IMR-90 (cell line): ENCODE measurements at regions not wholly inside any gene's neighbourhood (a gene's known extent, or its start where the extent isn't known, plus 50 kb on each side); places are given as distances from the start of the nearest gene placed in this dataset.

Experiments
- ATAC-seq: fragments of 200-7000 bp; cut with Tn5 transposase; 2 replicates; pipeline ENCODE4 v1.9.1; 2020; ENCODE audit warnings: low read depth, mild to moderate bottlenecking, moderate library complexity
- BruUV-seq: library from RNA; stranded (reverse); fragments of 400-500 nt; replicated peaks from 2 replicates; lab custom pipeline; 2021; lab: Mats Ljungman, UMichigan
- CTCF ChIA-PET: fragments of 300-600 bp; formaldehyde crosslinking; extraction: SDS; loops from one replicate; lab custom pipeline; 2021; ENCODE audit warnings: antibody characterized with exemption; lab: Yijun Ruan, JAX
- POLR2A ChIA-PET: fragments of 300-600 bp; sonication (Branson Sonifier 250); formaldehyde crosslinking; loops from one replicate; lab custom pipeline; 2022; ENCODE audit warnings: antibody characterized with exemption; ENCODE audit not compliant: unreplicated experiment; lab: Charles Lee
- DNase-seq: peaks from one replicate; pipeline ENCODE4 v3.0.0; 2013
- H2AFZ ChIP-seq: replicated peaks from 2 replicates; pipeline ENCODE3; 2013; ENCODE audit warnings: low read length, mild to moderate bottlenecking; ENCODE audit not compliant: poor library complexity
- H2AK5ac ChIP-seq: 2 replicates; pipeline ENCODE4 v1.6.1; 2013; ENCODE audit warnings: low read depth, low read length, inconsistent platforms
- H2AK9ac ChIP-seq: replicated peaks from 2 replicates; pipeline ENCODE3; 2013; ENCODE audit warnings: mild to moderate bottlenecking, low read depth, low read length, moderate library complexity; ENCODE audit not compliant: poor library complexity
- H2BK120ac ChIP-seq: 2 replicates; pipeline ENCODE4 v1.6.1; 2013; ENCODE audit warnings: low read depth, low read length, inconsistent platforms
- H2BK15ac ChIP-seq: 3 replicates; pipeline ENCODE4 v1.6.1; 2013; ENCODE audit warnings: low read depth, low read length, inconsistent platforms
- H2BK20ac ChIP-seq: 2 replicates; pipeline ENCODE4 v1.6.1; 2013; ENCODE audit warnings: low read depth, mild to moderate bottlenecking, inconsistent platforms, low read length, moderate library complexity
- H2BK5ac ChIP-seq: 2 replicates; pipeline ENCODE4 v1.6.1; 2013; ENCODE audit warnings: mild to moderate bottlenecking, low read depth, low read length, inconsistent platforms; ENCODE audit not compliant: poor library complexity, severe bottlenecking
- H3K14ac ChIP-seq: replicated peaks from 2 replicates; pipeline ENCODE4 v1.6.1; 2013; ENCODE audit warnings: low read depth, low read length, inconsistent platforms
- H3K18ac ChIP-seq: 2 replicates; pipeline ENCODE4 v1.6.1; 2013; ENCODE audit warnings: low read depth, low read length, control low read depth
- H3K23ac ChIP-seq: 2 replicates; pipeline ENCODE4 v1.6.1; 2013; ENCODE audit warnings: low read depth, low read length, inconsistent platforms
- H3K27ac ChIP-seq: 2 replicates; pipeline ENCODE4 v1.5.1; 2013; ENCODE audit warnings: mild to moderate bottlenecking, control low read depth, low read length; ENCODE audit not compliant: insufficient read depth
- H3K27me3 ChIP-seq: 2 replicates; pipeline ENCODE4 v1.6.1; 2013; ENCODE audit warnings: low read length; ENCODE audit not compliant: control insufficient read depth, insufficient read depth
- H3K36me3 ChIP-seq: 2 replicates; pipeline ENCODE4 v1.6.1; 2013; ENCODE audit warnings: low read length, mixed read lengths; ENCODE audit not compliant: control insufficient read depth, insufficient read depth
- H3K4ac ChIP-seq: 2 replicates; pipeline ENCODE4 v1.6.1; 2013; ENCODE audit warnings: low read depth, low read length, inconsistent platforms
- H3K4me1 ChIP-seq: 2 replicates; pipeline ENCODE4 v1.6.1; 2013; ENCODE audit warnings: low read length, mixed read lengths; ENCODE audit not compliant: control insufficient read depth, insufficient read depth
- H3K4me2 ChIP-seq: 2 replicates; pipeline ENCODE4 v1.6.1; 2013; ENCODE audit warnings: low read depth, mild to moderate bottlenecking, control low read depth, low read length, moderate library complexity
- H3K4me3 ChIP-seq: 2 replicates; pipeline ENCODE4 v1.5.1; 2013; ENCODE audit warnings: low read depth, mild to moderate bottlenecking, control low read depth, low read length, moderate library complexity; ENCODE audit not compliant: insufficient read depth
- H3K56ac ChIP-seq: 2 replicates; pipeline ENCODE4 v1.6.1; 2013; ENCODE audit warnings: low read length, inconsistent platforms; ENCODE audit not compliant: insufficient read depth; ENCODE audit errors: extremely low read depth
- H3K79me1 ChIP-seq, 2 experiments: 2 replicates each; pipeline ENCODE4 v1.6.1; 2013; ENCODE audit warnings: low read length in 2 of 2, inconsistent platforms in 1 of 2, low read depth in 1 of 2
- H3K9ac ChIP-seq: 2 replicates; pipeline ENCODE4 v1.6.1; 2013; ENCODE audit warnings: low read depth, low read length, control low read depth
- H3K9me1 ChIP-seq: 2 replicates; pipeline ENCODE4 v1.6.1; 2013; ENCODE audit warnings: low read length, inconsistent platforms; ENCODE audit not compliant: insufficient read depth
- H3K9me3 ChIP-seq: 2 replicates; pipeline ENCODE4 v1.6.1; 2013; ENCODE audit warnings: low read length; ENCODE audit not compliant: control insufficient read depth, insufficient read depth
- H4K20me1 ChIP-seq: 2 replicates; pipeline ENCODE4 v1.6.1; 2013; ENCODE audit warnings: low read length, inconsistent platforms; ENCODE audit not compliant: insufficient read depth
- H4K5ac ChIP-seq: 2 replicates; pipeline ENCODE4 v1.6.1; 2013; ENCODE audit warnings: mild to moderate bottlenecking, low read depth, low read length, control low read depth
- H4K8ac ChIP-seq, 2 experiments: 2 replicates each; pipeline ENCODE4 v1.6.1; 2013; ENCODE audit warnings: low read depth in 2 of 2, low read length in 2 of 2, control low read depth in 1 of 2, inconsistent platforms in 1 of 2
- H4K91ac ChIP-seq: 2 replicates; pipeline ENCODE4 v1.6.1; 2013; ENCODE audit warnings: low read depth, low read length, inconsistent platforms; ENCODE audit not compliant: insufficient read depth
- BHLHE40 ChIP-seq: fragments of 150-350 bp; IDR thresholded peaks from 2 replicates; pipeline ENCODE4 v1.6.1; 2016; ENCODE audit warnings: mild to moderate bottlenecking, low read depth, low read length
- CEBPB ChIP-seq: IDR thresholded peaks from 2 replicates; pipeline ENCODE4 v1.6.1; 2012; ENCODE audit warnings: low read depth, low read length, improper control_type of control experiment
- MAZ ChIP-seq: IDR thresholded peaks from 2 replicates; pipeline ENCODE4 v1.6.1; 2012; ENCODE audit warnings: low read depth, mild to moderate bottlenecking, low read length, improper control_type of control experiment, moderate library complexity, borderline replicate concordance
- MXI1 ChIP-seq: IDR thresholded peaks from 2 replicates; pipeline ENCODE4 v1.6.1; 2012; ENCODE audit warnings: low read depth, mild to moderate bottlenecking, low read length, moderate library complexity, borderline replicate concordance
- NFE2L2 ChIP-seq: fragments of 150-350 bp; IDR thresholded peaks from 2 replicates; pipeline ENCODE4 v1.6.1; 2016; ENCODE audit warnings: low read depth, mild to moderate bottlenecking, low read length
- RAD21 ChIP-seq: IDR thresholded peaks from 2 replicates; pipeline ENCODE4 v1.6.1; 2012; ENCODE audit warnings: low read length, improper control_type of control experiment
- RCOR1 ChIP-seq: IDR thresholded peaks from 2 replicates; pipeline ENCODE4 v1.6.1; 2012; ENCODE audit warnings: mild to moderate bottlenecking, low read length, improper control_type of control experiment; ENCODE audit not compliant: insufficient replicate concordance
- RFX5 ChIP-seq: IDR thresholded peaks from 2 replicates; pipeline ENCODE4 v1.8.0; 2012; ENCODE audit warnings: low read depth, mild to moderate bottlenecking, low read length, moderate library complexity
- SMC3 ChIP-seq: fragments of 150-350 bp; IDR thresholded peaks from 2 replicates; pipeline ENCODE4 v1.6.1; 2016; ENCODE audit warnings: low read depth, mild to moderate bottlenecking, antibody characterized with exemption, low read length, moderate library complexity
- WGBS, 2 experiments: methylation state at CpG; one replicate each; pipeline versions ENCODE4 v1.1.5 to v1.1.7; 2013; ENCODE audit warnings: missing lambda C conversion rate in 2 of 2; ENCODE audit not compliant: insufficient read length in 1 of 2; ENCODE audit errors: extremely low coverage in 2 of 2; 5-methylcytosine and 5-hydroxymethylcytosine counted together
- dilution Hi-C: fragments of 300-500 bp; cut with HindIII; formaldehyde crosslinking; loops from one replicate; pipeline ENCODE4 v1.14.3; 2018; ENCODE audit warnings: low sequenced_read_pairs; ENCODE audit not compliant: unreplicated experiment
- in situ Hi-C: fragments of 300-500 bp; cut with MboI; formaldehyde crosslinking; loops from 3 replicates; pipeline ENCODE4 v1.14.3; 2019; ENCODE audit warnings: low sequenced_read_pairs, inconsistent platforms, mixed read lengths
- intact Hi-C: fragments of 100-400 bp; cut with micrococcal nuclease; formaldehyde crosslinking; loops from 2 replicates; pipeline ENCODE4 v1.10.0; 2022

DNA sequence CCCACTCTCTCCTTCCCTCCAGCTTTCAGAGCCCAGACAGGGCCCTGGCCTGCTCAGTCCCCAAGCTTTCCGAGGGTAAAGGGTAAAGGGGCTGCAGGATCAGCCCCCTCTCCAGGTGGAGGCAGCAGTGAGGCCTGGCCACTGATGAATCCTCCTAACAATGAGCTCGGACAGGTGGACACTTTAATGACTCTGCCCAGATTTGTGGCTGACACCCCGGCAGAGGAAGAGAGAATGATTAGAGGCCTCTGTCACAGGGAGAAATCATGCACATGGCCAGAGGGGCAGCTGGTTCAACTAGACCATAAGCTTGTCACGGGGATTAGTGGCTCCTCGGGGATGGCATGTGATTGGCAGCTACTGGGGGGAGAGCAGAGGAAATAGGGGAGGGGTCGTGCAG is 587.5 kb upstream of the B3GAT1 start:
- Histone ChIP-seq H3K4ac (no peak overlapping the region), H2BK20ac (no peak overlapping the region), H3K56ac (no peak overlapping the region), H2BK5ac (no peak overlapping the region), H4K91ac (no peak overlapping the region), H3K79me1 (no peaks in the 10 kb centered on the region), H3K14ac (no peak overlapping the region), H2AK9ac (no peak overlapping the region), H2BK120ac (no peak overlapping the region), H4K8ac (no peak overlapping the region), H3K4me1 (no peaks in the 10 kb centered on the region), H2AFZ (no peak overlapping the region), H3K9me1 (no peaks in the 10 kb centered on the region), H4K5ac (no peak overlapping the region), H3K4me3 (no peak overlapping the region), H3K9me3 (peaks cover 9% of the 10 kb centered on the region; the same call in 1 of the 2 replicates), H3K9ac (no peak overlapping the region), H2AK5ac (no peak overlapping the region), H3K18ac (no peak overlapping the region), H2BK15ac (no peak overlapping the region), H3K4me2 (no peak overlapping the region), H3K36me3 (no peaks in the 10 kb centered on the region), H3K27me3 (no peaks in the 10 kb centered on the region), H4K20me1 (no peaks in the 10 kb centered on the region), H3K23ac (no peak overlapping the region), H3K27ac (no peak overlapping the region)
- intact Hi-C loops (no loop called here), in situ Hi-C loops (no loop called here), dilution Hi-C loops (no loop called here)
- ChIA-PET CTCF (no interaction called here), POLR2A (no interaction called here)
- no TSS peak for BruUV-seq
- TF ChIP-seq BHLHE40 (no peak), RCOR1 (no peak), MXI1 (no peak), SMC3 (no peak), CEBPB (no peak), NFE2L2 (no peak), MAZ (no peak), RAD21 (no peak), RFX5 (no peak)
- no peak for ATAC-seq
- DNase-seq = no peak
- 22% methylated on average over 1 of the region's 6 CpGs; no CpG with 5 or more reads in 1 of the 2 experiments for WGBS, 2 experiments
